ENCODE measurements at regions not wholly inside any gene's neighbourhood (a gene's known extent, or its start where the extent isn't known, plus 50 kb on each side); places are given as distances from the start of the nearest gene placed in this dataset.

GRCh38 chr5:126369995-126370731 lies 53.0 kb upstream of the GRAMD2B start:
- TF ChIP-seq CTCF (IDR thresholded peaks at IDR 0.05) (peak in 3 of 6 experiments; percentile 23 to 41 (median 36)), POLR2A (IDR thresholded peaks at IDR 0.05) (no peak)
